ENCODE measurements at regions not wholly inside any gene's neighbourhood (a gene's known extent, or its start where the extent isn't known, plus 50 kb on each side); places are given as distances from the start of the nearest gene placed in this dataset.

GRCh38 chrX:39845233-39845632, 252.5 kb downstream of the BCOR start:
- Histone ChIP-seq H3K9ac (ENCODE audit: low read length) (no peak overlapping the region), H3K4me3 (ENCODE audit: low read length) (no peak overlapping the region), H3K27ac (ENCODE audit: low read length) (no peak overlapping the region), H3K4me2 (ENCODE audit: low read length) (no peak overlapping the region), H3F3A (ENCODE audit: insufficient read depth, low read length, poor library complexity, severe bottlenecking) (no peaks in the 10 kb centered on the region), H2AFZ (ENCODE audit: low read depth, low read length) (no peak overlapping the region), H3K79me2 (replicated peaks; ENCODE audit: insufficient read depth, low read length) (no peaks in the 10 kb centered on the region), H3K9me2 (ENCODE audit: insufficient read depth, low read length) (no peaks in the 10 kb centered on the region), H4K20me1 (ENCODE audit: insufficient read depth) (no peaks in the 10 kb centered on the region), H3K9me3 (ENCODE audit: low read length) (no peaks in the 10 kb centered on the region), H3K27me3 (ENCODE audit: insufficient read depth, low read depth, low read length) (no peaks in the 10 kb centered on the region), H3K36me3 (ENCODE audit: insufficient read depth, low read length) (no peaks in the 10 kb centered on the region)
- TF ChIP-seq EP300 (conservative IDR thresholded peaks at IDR 0.05; ENCODE audit: poor library complexity, severe bottlenecking) (no peak), EZH2 (IDR thresholded peaks at IDR 0.05; ENCODE audit: borderline replicate concordance, insufficient read depth, low read length, poor library complexity, severe bottlenecking) (no peak), MXI1 (conservative IDR thresholded peaks at IDR 0.05; ENCODE audit: poor library complexity, severe bottlenecking) (no peak), SMC3 (conservative IDR thresholded peaks at IDR 0.05; ENCODE audit: poor library complexity) (no peak), REST (IDR thresholded peaks at IDR 0.05; ENCODE audit: borderline replicate concordance) (no peak)

- Histone ChIP-seq H3K9ac (ENCODE audit: low read length) (no peak overlapping the region), H4K20me1 (ENCODE audit: insufficient read depth) (no peaks in the 10 kb centered on the region), H3K4me3 (ENCODE audit: low read length) (no peak overlapping the region), H3K79me2 (replicated peaks; ENCODE audit: insufficient read depth, low read length) (no peaks in the 10 kb centered on the region), H3K27me3 (ENCODE audit: insufficient read depth, low read depth, low read length) (no peaks in the 10 kb centered on the region), H2AFZ (ENCODE audit: low read depth, low read length) (no peak overlapping the region), H3K27ac (ENCODE audit: low read length) (no peak overlapping the region), H3K4me2 (ENCODE audit: low read length) (no peak overlapping the region), H3K9me3 (ENCODE audit: low read length) (no peaks in the 10 kb centered on the region), H3K36me3 (ENCODE audit: insufficient read depth, low read length) (no peaks in the 10 kb centered on the region), H3F3A (ENCODE audit: insufficient read depth, low read length, poor library complexity, severe bottlenecking) (no peaks in the 10 kb centered on the region), H3K9me2 (ENCODE audit: insufficient read depth, low read length) (no peaks in the 10 kb centered on the region)
- no peak for TF ChIP-seq REST (IDR thresholded peaks at IDR 0.05; ENCODE audit: borderline replicate concordance)
- TF ChIP-seq EP300 (conservative IDR thresholded peaks at IDR 0.05; ENCODE audit: poor library complexity, severe bottlenecking): no peak
- TF ChIP-seq SMC3 (conservative IDR thresholded peaks at IDR 0.05; ENCODE audit: poor library complexity): no peak
- TF ChIP-seq EZH2 (IDR thresholded peaks at IDR 0.05; ENCODE audit: borderline replicate concordance, insufficient read depth, low read length, poor library complexity, severe bottlenecking): no peak
- no peak for TF ChIP-seq MXI1 (conservative IDR thresholded peaks at IDR 0.05; ENCODE audit: poor library complexity, severe bottlenecking)
- no peak for TF ChIP-seq RAD21 (conservative IDR thresholded peaks at IDR 0.05)
- TF ChIP-seq POLR2AphosphoS5 (IDR thresholded peaks at IDR 0.05): no peak
- no peak for TF ChIP-seq TAF1 (IDR thresholded peaks at IDR 0.05; ENCODE audit: low read depth)
- no peak for TF ChIP-seq CTCF (IDR thresholded peaks at IDR 0.05; ENCODE audit: poor library complexity, severe bottlenecking)
Measured at GRCh38 chrX:39846460-39846859, 251.3 kb downstream of the BCOR start.
